Left lung (tissue), 4 donors: ENCODE measurements at regions not wholly inside any gene's neighbourhood (a gene's known extent, or its start where the extent isn't known, plus 50 kb on each side); places are given as distances from the start of the nearest gene placed in this dataset.

Experiments
- ATAC-seq: fragments of 200-7000 bp; cut with Tn5 transposase; one replicate; pipeline ENCODE4 v1.9.1; 2020; ENCODE audit warnings: moderate library complexity
- DNase-seq, 4 donors: peaks; one replicate each; pipeline ENCODE4 v3.0.0-alpha.2; 2013 to 2020
- H3K27ac ChIP-seq, 2 donors: fragments of 200-600 bp; sonication (generic) in 1 of 2; one replicate each; pipeline versions ENCODE4 v1.5.0 to v1.8.0; 2020 to 2021
- H3K27me3 ChIP-seq, 2 donors: fragments of 200-600 bp; sonication (generic) in 1 of 2; one replicate each; pipeline versions ENCODE4 v1.5.0 to v1.8.0; 2020 to 2021
- H3K36me3 ChIP-seq, 2 donors: fragments of 200-600 bp; sonication (generic) in 1 of 2; one replicate each; pipeline versions ENCODE4 v1.5.0 to v1.8.0; 2020 to 2021
- H3K4me1 ChIP-seq, 2 donors: fragments of 200-600 bp; one replicate each; pipeline ENCODE4 v1.8.0; 2021
- H3K4me3 ChIP-seq, 2 donors: fragments of 200-600 bp; sonication (generic) in 1 of 2; one replicate each; pipeline versions ENCODE4 v1.5.0 to v1.8.0; 2020 to 2021; ENCODE audit warnings: mild to moderate bottlenecking in 1 of 2
- H3K9me3 ChIP-seq, 2 donors: fragments of 200-600 bp; sonication (generic) in 1 of 2; one replicate each; pipeline versions ENCODE4 v1.5.0 to v1.8.0; 2020 to 2021
- CTCF ChIP-seq, 2 donors: fragments of 200-600 bp; sonication (generic) in 1 of 2; IDR thresholded peaks; one replicate each; pipeline versions ENCODE4 v1.5.0 to v1.8.0; 2021; ENCODE audit warnings: antibody characterized with exemption in 2 of 2
- intact Hi-C, 2 donors: fragments of 100-400 bp; cut with DNase I; formaldehyde crosslinking; loops; one replicate each; pipeline versions ENCODE4 v1.11.2 to v1.14.2; 2022
- donor health status: DM: no; HTN: yes; CAD: no.
- donor health status: DM: no; HTN: no; CAD: no.

- TF ChIP-seq CTCF (IDR thresholded peaks at IDR 0.05) = no peak
- ATAC-seq = peak; percentile 83
Observed at GRCh38 chr5:174608631-174609097, 115.7 kb upstream of the MSX2 start.

GRCh38 chr5:174609116-174609515 lies 115.3 kb upstream of the MSX2 start:
- no peaks in the 10 kb centered on the region for H3K36me3 ChIP-seq
- H3K27me3 ChIP-seq = peaks cover 0 to 32% of the 10 kb centered on the region in 2 donors
- no peaks in the 10 kb centered on the region for H3K9me3 ChIP-seq
- no peak for TF ChIP-seq CTCF (IDR thresholded peaks at IDR 0.05)
- intact Hi-C loops = no loop called here
- peaks cover 0 to 7% of the 10 kb centered on the region in 2 donors for H3K4me1 ChIP-seq
- no peak overlapping the region for H3K4me3 ChIP-seq
- H3K27ac ChIP-seq = no peak overlapping the region
- ATAC-seq (no peak), DNase-seq (no peak)

More at GRCh38 chr5:174608631-174609097, 115.7 kb upstream of the MSX2 start:
- Histone ChIP-seq H3K9me3 (no peaks in the 10 kb centered on the region), H3K36me3 (no peaks in the 10 kb centered on the region), H3K27me3 (peaks cover 0 to 32% of the 10 kb centered on the region in 2 donors), H3K27ac (no peak overlapping the region), H3K4me3 (no peak overlapping the region), H3K4me1 (peaks cover 0 to 7% of the 10 kb centered on the region in 2 donors)
- peak in 3 of 4 donors; percentile 61 to 81 (median 75) for DNase-seq
- intact Hi-C loops = no loop called here

- intact Hi-C loops = no loop called here
- ATAC-seq = peak; percentile 84
- Histone ChIP-seq H3K4me1 (peaks cover 0 to 7% of the 10 kb centered on the region in 2 donors), H3K4me3 (no peak overlapping the region), H3K9me3 (no peaks in the 10 kb centered on the region), H3K36me3 (no peaks in the 10 kb centered on the region), H3K27me3 (peaks cover 0 to 21% of the 10 kb centered on the region in 2 donors), H3K27ac (no peak overlapping the region)
- DNase-seq = peak in 3 of 4 donors; percentile 55 to 74 (median 59)
- no peak for TF ChIP-seq CTCF (IDR thresholded peaks at IDR 0.05)
Observed at GRCh38 chr5:174610968-174611367, 113.4 kb upstream of the MSX2 start.

- Histone ChIP-seq H3K27me3 (peaks cover 0 to 24% of the 10 kb centered on the region in 2 donors), H3K4me1 (peaks cover 0 to 7% of the 10 kb centered on the region in 2 donors), H3K36me3 (no peaks in the 10 kb centered on the region), H3K9me3 (no peaks in the 10 kb centered on the region), H3K4me3 (no peak overlapping the region), H3K27ac (no peak overlapping the region)
- intact Hi-C loops = no loop called here
- TF ChIP-seq CTCF (IDR thresholded peaks at IDR 0.05) = no peak
- ATAC-seq (no peak), DNase-seq (no peak)
Observed at GRCh38 chr5:174612686-174613085, 111.7 kb upstream of the MSX2 start.

GRCh38 chr5:174614500-174615135 lies 109.8 kb upstream of the MSX2 start:
- DNase-seq (no peak), ATAC-seq (no peak)
- intact Hi-C loops = no loop called here
- no peak overlapping the region for H3K27ac ChIP-seq
- TF ChIP-seq CTCF (IDR thresholded peaks at IDR 0.05) = no peak
- no peaks in the 10 kb centered on the region for H3K9me3 ChIP-seq
- peaks cover 0 to 27% of the 10 kb centered on the region in 2 donors for H3K27me3 ChIP-seq
- H3K4me3 ChIP-seq = no peak overlapping the region
- H3K36me3 ChIP-seq = no peaks in the 10 kb centered on the region
- H3K4me1 ChIP-seq = no peaks in the 10 kb centered on the region
